ENCODE measurements at regions not wholly inside any gene's neighbourhood (a gene's known extent, or its start where the extent isn't known, plus 50 kb on each side); places are given as distances from the start of the nearest gene placed in this dataset.

- H3K27me3 ChIP-seq (ENCODE audit: insufficient read depth, low read length): no peaks in the 10 kb centered on the region
- H3K9me3 ChIP-seq (ENCODE audit: low read depth, low read length): no peaks in the 10 kb centered on the region
- no peak overlapping the region for H3K27ac ChIP-seq (ENCODE audit: low read depth, low read length)
- peaks cover 27% of the 10 kb centered on the region for H3K4me1 ChIP-seq (ENCODE audit: insufficient read depth, low read length)
- H3K4me2 ChIP-seq (ENCODE audit: insufficient read depth, low read length): no peak overlapping the region
- H3K36me3 ChIP-seq (ENCODE audit: insufficient read depth, low read length): no peaks in the 10 kb centered on the region
- no peak for DNase-seq (ENCODE audit: insufficient read length, low spot score, missing footprints)
- H3K4me3 ChIP-seq (ENCODE audit: insufficient read depth, low read length): no peak overlapping the region
- no peak for TF ChIP-seq CTCF (IDR thresholded peaks at IDR 0.05; ENCODE audit: extremely low read depth, low read depth, low read length)
- H4K20me1 ChIP-seq (ENCODE audit: insufficient read depth, low read length): no peaks in the 10 kb centered on the region
- no peak overlapping the region for H2AFZ ChIP-seq (ENCODE audit: low read length)
- H3K79me2 ChIP-seq (ENCODE audit: insufficient read depth, low read length): no peaks in the 10 kb centered on the region
Measured at GRCh38 chr5:135196483-135196882, 162.5 kb upstream of the PITX1 start.

GRCh38 chr5:135195270-135195608, 161.2 kb upstream of the PITX1 start:
- Histone ChIP-seq H3K9me3 (ENCODE audit: low read depth, low read length) (no peaks in the 10 kb centered on the region), H3K4me1 (ENCODE audit: insufficient read depth, low read length) (peaks cover 31% of the 10 kb centered on the region), H3K27ac (ENCODE audit: low read depth, low read length) (peak overlapping the region; percentile 85), H3K27me3 (ENCODE audit: insufficient read depth, low read length) (no peaks in the 10 kb centered on the region), H2AFZ (ENCODE audit: low read length) (peak overlapping the region; percentile 46), H3K4me2 (ENCODE audit: insufficient read depth, low read length) (peak overlapping the region; percentile 59), H4K20me1 (ENCODE audit: insufficient read depth, low read length) (no peaks in the 10 kb centered on the region), H3K79me2 (ENCODE audit: insufficient read depth, low read length) (no peaks in the 10 kb centered on the region), H3K4me3 (ENCODE audit: insufficient read depth, low read length) (peak overlapping the region; percentile 13), H3K36me3 (ENCODE audit: insufficient read depth, low read length) (no peaks in the 10 kb centered on the region)
- DNase-seq (ENCODE audit: insufficient read length, low spot score, missing footprints): peak; percentile 55
- TF ChIP-seq CTCF (IDR thresholded peaks at IDR 0.05; ENCODE audit: extremely low read depth, low read depth, low read length): no peak

- TF ChIP-seq CTCF (IDR thresholded peaks at IDR 0.05; ENCODE audit: extremely low read depth, low read depth, low read length): no peak
- H3K4me1 ChIP-seq (ENCODE audit: insufficient read depth, low read length): peaks cover 31% of the 10 kb centered on the region
- H2AFZ ChIP-seq (ENCODE audit: low read length): peak overlapping the region; percentile 46
- peak; percentile 89 for DNase-seq (ENCODE audit: insufficient read length, low spot score, missing footprints)
- no peaks in the 10 kb centered on the region for H3K27me3 ChIP-seq (ENCODE audit: insufficient read depth, low read length)
- H3K36me3 ChIP-seq (ENCODE audit: insufficient read depth, low read length): no peaks in the 10 kb centered on the region
- peak overlapping the region; percentile 13 for H3K4me3 ChIP-seq (ENCODE audit: insufficient read depth, low read length)
- H3K4me2 ChIP-seq (ENCODE audit: insufficient read depth, low read length): peak overlapping the region; percentile 59
- peak overlapping the region; percentile 85 for H3K27ac ChIP-seq (ENCODE audit: low read depth, low read length)
- H4K20me1 ChIP-seq (ENCODE audit: insufficient read depth, low read length): no peaks in the 10 kb centered on the region
- H3K79me2 ChIP-seq (ENCODE audit: insufficient read depth, low read length): no peaks in the 10 kb centered on the region
- H3K9me3 ChIP-seq (ENCODE audit: low read depth, low read length): no peaks in the 10 kb centered on the region
Measured at GRCh38 chr5:135194573-135195269, 160.7 kb upstream of the PITX1 start.

- Histone ChIP-seq H3K79me2 (ENCODE audit: insufficient read depth, low read length) (no peaks in the 10 kb centered on the region), H3K27ac (ENCODE audit: low read depth, low read length) (peak overlapping the region; percentile 85), H4K20me1 (ENCODE audit: insufficient read depth, low read length) (no peaks in the 10 kb centered on the region), H3K36me3 (ENCODE audit: insufficient read depth, low read length) (no peaks in the 10 kb centered on the region), H3K9me3 (ENCODE audit: low read depth, low read length) (no peaks in the 10 kb centered on the region), H3K27me3 (ENCODE audit: insufficient read depth, low read length) (no peaks in the 10 kb centered on the region), H3K4me2 (ENCODE audit: insufficient read depth, low read length) (peak overlapping the region; percentile 54), H3K4me3 (ENCODE audit: insufficient read depth, low read length) (no peak overlapping the region), H2AFZ (ENCODE audit: low read length) (no peak overlapping the region), H3K4me1 (ENCODE audit: insufficient read depth, low read length) (peaks cover 31% of the 10 kb centered on the region)
- TF ChIP-seq CTCF (IDR thresholded peaks at IDR 0.05; ENCODE audit: extremely low read depth, low read depth, low read length): no peak
- DNase-seq (ENCODE audit: insufficient read length, low spot score, missing footprints): no peak
Measured at GRCh38 chr5:135194126-135194488, 160.1 kb upstream of the PITX1 start.
